HG03521 (cell line): ENCODE measurements at regions not wholly inside any gene's neighbourhood (a gene's known extent, or its start where the extent isn't known, plus 50 kb on each side); places are given as distances from the start of the nearest gene placed in this dataset.
"Not testable (repeated sequence)": the region's sequence is repeated elsewhere in the genome, so short reads cannot be mapped to it uniquely, and the experiment has no call there.

ENCODE experiments used
- ATAC-seq: cut with Tn5 transposase; IDR thresholded peaks from one replicate; pipeline ENCODE4 v1.9.1; 2021; ENCODE audit warnings: mild to moderate bottlenecking, moderate library complexity; ENCODE audit not compliant: unreplicated experiment

DNA sequence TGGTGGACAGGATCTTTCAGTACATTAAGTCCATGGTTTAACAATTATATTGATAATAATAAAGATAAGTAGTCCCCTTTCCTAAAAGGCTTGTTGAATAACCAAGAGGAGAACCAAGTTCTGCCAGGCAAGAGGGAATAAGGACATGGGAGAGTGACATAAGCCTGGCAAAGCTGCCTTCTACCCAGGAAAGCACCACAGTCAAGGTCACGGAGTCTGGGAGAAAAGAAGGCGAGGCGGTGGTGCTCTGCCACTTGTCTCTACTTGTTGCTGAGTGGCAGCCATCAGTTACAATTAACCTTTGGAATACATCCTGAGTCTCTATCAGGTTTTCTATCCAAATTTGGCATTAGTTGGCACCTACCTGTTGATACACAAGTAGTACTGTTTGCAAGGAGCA, 101.7 kb upstream of the GATA6 start:
- ATAC-seq: no peak

DNA sequence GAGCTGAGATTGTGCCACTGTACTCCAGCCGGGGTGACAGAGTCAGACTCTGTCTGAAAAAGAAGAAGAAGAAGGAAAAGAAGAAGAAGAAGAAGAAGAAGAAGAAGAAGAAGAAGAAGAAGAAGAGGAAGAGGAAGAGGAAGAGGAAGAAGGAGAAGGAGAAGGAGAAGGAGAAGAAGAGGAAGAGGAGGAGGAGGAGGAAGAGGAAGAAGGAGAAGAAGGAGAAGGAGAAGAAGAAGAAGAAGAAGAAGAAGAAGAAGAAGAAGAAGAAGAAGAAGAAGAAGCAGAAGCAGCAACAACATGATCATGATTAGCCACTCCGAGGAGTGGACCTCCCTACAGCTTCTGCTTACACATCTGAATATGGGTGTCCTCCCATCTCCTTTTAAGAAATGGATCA, 100.6 kb upstream of the GATA6 start:
- ATAC-seq: not testable (repeated sequence)

DNA sequence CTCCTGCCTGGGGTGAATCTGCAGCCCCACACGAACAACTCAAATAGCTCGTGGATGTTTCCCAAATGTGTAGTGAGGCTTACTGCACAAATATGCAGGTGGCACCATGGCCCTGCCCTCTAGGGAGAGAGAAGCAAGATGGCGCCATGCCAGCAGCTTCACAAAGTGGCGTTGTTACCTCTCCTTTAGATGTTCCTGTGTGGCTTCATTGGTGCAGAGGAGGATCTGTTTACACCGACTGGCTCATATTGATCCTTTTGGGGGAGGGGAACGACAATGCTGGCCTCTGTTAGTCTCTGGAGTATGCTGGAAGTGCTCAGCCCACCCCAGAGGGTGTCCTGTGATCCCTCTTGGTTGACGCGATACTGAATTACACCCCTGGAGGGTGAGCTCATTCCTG, 99.5 kb upstream of the GATA6 start:
- ATAC-seq: no peak

GRCh38 chr18:22073411-22073810, 96.0 kb upstream of the GATA6 start:
- ATAC-seq: no peak

- no peak for ATAC-seq
Measured at GRCh38 chr18:22074282-22075070, 94.9 kb upstream of the GATA6 start.

DNA sequence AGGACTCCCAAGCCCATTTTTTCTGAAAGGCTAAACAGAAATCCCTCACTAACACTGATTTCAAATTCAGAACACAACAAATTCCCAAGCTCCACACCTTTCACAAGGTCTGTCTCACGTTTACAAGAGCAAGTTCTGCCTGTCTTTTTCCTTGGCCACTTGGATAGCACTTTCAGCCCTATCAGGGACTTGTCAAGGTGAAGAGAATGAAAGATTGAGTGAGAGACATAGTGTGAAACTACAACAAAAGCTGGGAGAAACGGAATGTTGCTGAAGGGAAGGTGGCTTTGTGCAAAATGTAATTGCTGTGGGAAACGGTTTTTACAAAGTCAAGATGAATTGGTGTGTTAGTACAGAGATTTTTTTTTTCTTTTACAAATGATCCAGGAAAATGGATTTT, 89.4 kb upstream of the GATA6 start:
- no peak for ATAC-seq

- ATAC-seq: no peak
Measured at GRCh38 chr18:22082408-22082807, 87.0 kb upstream of the GATA6 start.

- no peak for ATAC-seq
Measured at GRCh38 chr18:22084547-22084946, 84.8 kb upstream of the GATA6 start.

GRCh38 chr18:22086973-22087372, 82.4 kb upstream of the GATA6 start:
- no peak for ATAC-seq

- ATAC-seq: no peak
Measured at GRCh38 chr18:22088029-22088428, 81.4 kb upstream of the GATA6 start.

GRCh38 chr18:22088996-22089640, 80.3 kb upstream of the GATA6 start:
- no peak for ATAC-seq

DNA sequence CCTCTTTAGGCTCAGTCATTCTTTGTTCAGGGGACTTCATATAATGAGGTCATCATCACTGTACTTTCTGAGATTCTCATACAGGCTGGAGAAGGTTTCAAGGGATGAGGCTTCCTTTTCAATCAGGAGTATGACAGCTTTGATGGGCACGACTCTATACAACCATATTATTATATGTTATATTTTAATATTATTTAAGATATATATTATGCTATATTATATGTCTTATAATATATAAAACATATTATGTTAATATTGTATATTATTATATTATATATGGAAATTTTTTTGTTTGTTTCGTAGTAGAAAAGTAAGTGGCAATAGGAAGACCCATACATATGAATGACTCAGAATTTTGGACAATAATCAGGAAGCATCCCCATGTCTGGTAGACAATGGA, 78.0 kb upstream of the GATA6 start:
- no peak for ATAC-seq

GRCh38 chr18:22093731-22094357, 75.5 kb upstream of the GATA6 start:
- no peak for ATAC-seq

DNA sequence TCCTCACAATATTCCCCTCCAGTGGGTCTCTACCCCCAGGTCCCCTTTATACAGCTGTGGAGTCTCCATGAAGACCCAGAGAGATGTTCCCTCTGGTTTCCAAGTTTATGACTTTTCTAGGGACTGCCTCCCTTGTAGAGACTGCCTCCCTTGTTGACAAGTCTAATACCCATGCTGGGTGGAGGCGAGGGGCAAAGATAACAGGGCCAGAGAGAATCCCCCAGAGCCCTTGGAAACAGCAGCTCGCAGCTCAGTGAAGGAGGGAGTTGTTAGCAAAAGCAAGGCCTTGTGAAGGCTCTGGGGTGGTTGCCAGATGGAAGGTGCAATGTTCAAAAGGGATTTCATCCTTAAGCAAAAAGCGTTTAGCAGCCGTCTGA, 75.0 kb upstream of the GATA6 start:
- no peak for ATAC-seq

DNA sequence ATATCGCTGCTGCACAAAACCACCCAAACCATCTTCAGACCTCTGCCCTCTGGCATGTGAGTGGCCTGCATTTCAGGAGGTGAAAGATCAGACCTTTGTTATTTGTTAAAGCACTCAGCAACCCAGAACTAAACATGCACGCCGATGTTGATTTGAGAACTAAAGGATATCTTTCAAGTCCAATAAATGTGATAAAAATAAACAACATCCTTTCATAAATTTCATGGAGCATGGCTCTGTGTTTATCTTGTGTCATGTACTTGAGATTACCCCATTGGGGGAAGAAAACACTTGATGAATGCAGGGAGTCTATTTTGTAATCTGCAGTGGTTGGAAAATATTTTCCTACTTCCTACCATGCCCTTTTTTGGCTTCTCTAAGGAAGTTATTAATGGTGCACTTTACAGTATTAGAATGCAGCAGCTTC, 70.8 kb upstream of the GATA6 start:
- no peak for ATAC-seq

GRCh38 chr18:22099925-22100324, 69.5 kb upstream of the GATA6 start:
- no peak for ATAC-seq

DNA sequence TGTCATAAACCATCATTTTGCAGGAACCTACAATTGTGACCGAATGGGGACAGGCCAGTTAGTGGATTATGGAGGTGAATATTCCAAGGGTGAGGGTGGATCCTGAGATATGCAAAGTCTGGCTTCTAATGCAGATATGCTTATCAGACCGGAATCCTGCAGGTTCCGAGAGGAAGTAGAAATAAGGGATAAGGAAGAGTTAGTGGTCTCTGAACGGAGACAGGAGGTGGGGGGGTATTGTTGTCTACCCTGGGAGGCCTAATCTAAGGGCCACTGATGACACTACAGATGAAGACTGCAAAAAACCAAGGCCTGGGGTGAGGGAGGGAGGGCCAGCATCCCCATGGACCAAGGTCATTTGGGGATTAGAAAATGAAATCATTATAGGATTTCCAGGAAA, 67.7 kb upstream of the GATA6 start:
- no peak for ATAC-seq

- ATAC-seq: no peak
Measured at GRCh38 chr18:22102953-22103646, 66.3 kb upstream of the GATA6 start.

DNA sequence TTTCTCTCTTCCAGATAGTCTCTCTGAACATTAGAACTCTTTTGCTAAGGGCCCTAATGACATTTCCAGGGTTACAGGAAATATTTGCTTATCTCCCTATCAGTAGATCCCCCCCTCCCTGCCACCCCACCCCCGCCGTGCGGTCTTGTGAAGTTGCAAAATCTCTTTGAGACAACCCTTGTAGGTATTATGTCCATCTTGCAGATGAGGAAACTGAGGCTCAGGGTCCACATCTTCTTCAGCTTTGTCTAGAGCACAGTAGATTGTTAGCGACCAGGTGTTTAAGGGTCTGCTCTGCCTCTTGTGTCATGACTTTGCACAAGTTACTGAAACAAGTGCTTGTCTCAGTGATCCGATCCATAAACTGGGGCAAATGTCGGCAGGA, 65.8 kb upstream of the GATA6 start:
- no peak for ATAC-seq

- ATAC-seq: no peak
Measured at GRCh38 chr18:22106536-22107292, 62.7 kb upstream of the GATA6 start.

DNA sequence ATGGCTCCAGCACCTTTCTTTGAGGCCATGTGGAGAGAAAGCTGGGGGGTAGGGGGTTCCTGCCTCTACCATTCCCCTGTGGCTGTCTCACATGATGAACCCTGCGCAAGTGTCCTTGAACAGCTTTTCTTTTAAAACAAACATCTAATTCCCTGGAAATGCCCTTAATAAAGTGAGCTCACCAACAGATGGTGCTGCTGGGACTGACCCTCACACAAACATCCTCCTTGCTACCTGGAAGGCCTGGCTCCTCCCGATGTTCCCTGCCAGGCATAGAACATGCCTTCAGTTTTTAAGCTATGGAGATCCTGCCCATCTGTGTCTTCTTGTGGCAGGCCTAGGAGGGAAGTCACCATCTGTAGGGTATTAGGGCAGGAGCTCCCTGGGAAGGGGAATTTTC, 60.7 kb upstream of the GATA6 start:
- ATAC-seq: no peak
